ENCODE measurements at regions not wholly inside any gene's neighbourhood (a gene's known extent, or its start where the extent isn't known, plus 50 kb on each side); places are given as distances from the start of the nearest gene placed in this dataset.

DNA sequence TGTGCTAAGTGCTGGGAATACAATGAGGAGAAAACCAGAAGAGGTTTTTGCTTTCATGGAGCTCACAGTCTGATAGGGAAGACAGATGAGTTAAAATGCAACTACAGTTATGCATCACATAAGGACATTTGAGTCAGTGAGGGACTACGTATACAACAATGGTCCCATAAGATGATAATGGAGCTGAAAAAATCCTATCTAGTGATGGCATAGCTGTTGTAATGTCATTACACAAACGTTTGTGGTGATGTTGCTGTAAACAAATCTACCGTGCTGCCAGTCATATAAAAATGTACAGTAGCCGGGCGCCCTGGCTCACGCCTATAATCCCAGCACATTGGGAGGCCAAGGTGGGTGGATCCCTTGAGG is 110.1 kb upstream of the RAD23B start:
- no peaks in the 10 kb centered on the region for H3K9me3 ChIP-seq (ENCODE audit: insufficient read depth in 2 of 2, low read depth in 1 of 2, low read length in 1 of 2)
- H3K4me2 ChIP-seq (ENCODE audit: insufficient read depth in 1 of 2, low read depth in 2 of 2, low read length in 2 of 2): no peak overlapping the region
- ChIA-PET POLR2A (ENCODE audit: partially characterized antibody) (interaction anchor here (0.6 kb wide), 1 partner anchor 120 kb away, joined by 3 read pairs; no protein-coding TSS in a partner anchor), CTCF (ENCODE audit: partially characterized antibody) (interaction anchor here (0.5 to 8.4 kb wide), 10 partner anchors 9 to 1334 kb away, joined by 3 to 91 read pairs (median 3); no protein-coding TSS in a partner anchor)
- no peak for DNase-seq (ENCODE audit: low read depth in 1 of 2, low spot score in 2 of 2)
- TF ChIP-seq MAX (IDR thresholded peaks at IDR 0.05) (no peak), CBX8 (IDR thresholded peaks at IDR 0.05; ENCODE audit: borderline replicate concordance, low read depth, low read length) (no peak), MAFK (IDR thresholded peaks at IDR 0.05; ENCODE audit: low read depth, low read length) (no peak)
- no peak overlapping the region for H2BK20ac ChIP-seq (ENCODE audit: low read length)
- H2BK12ac ChIP-seq (ENCODE audit: low read depth, low read length): no peak overlapping the region
- H3K27ac ChIP-seq (ENCODE audit: low read depth, low read length): no peak overlapping the region
- no peaks in the 10 kb centered on the region for H3K23me2 ChIP-seq (ENCODE audit: low read depth, low read length)
- H3K27me3 ChIP-seq (replicated peaks in 1 of 4; ENCODE audit: control insufficient read depth in 3 of 4, extremely low read depth in 1 of 4, insufficient read depth in 3 of 4, low read length in 3 of 4): no peaks in the 10 kb centered on the region
- peaks cover 0 to 6% (median under 1%) of the 10 kb centered on the region in 4 experiments; a peak in 1 of 7 replicates for H3K4me1 ChIP-seq (replicated peaks in 1 of 4; ENCODE audit: control insufficient read depth in 3 of 4, insufficient read depth in 4 of 4, low read length in 3 of 4)
- WGBS, 2 experiments (ENCODE audit: extremely low coverage in 1 of 2, insufficient coverage in 1 of 2, insufficient read length in 1 of 2, insufficient replicate concordance in 2 of 2, low coverage in 1 of 2, low lambda C conversion rate in 2 of 2, missing lambda C conversion rate in 1 of 2): 88% methylated on average over 6 of the region's 6 CpGs; no CpG with 5 or more reads in 1 of the 2 experiments
- no peak overlapping the region for H2BK5ac ChIP-seq (ENCODE audit: low read depth, low read length)
- no peaks in the 10 kb centered on the region for H3K36me3 ChIP-seq (ENCODE audit: control insufficient read depth in 2 of 4, insufficient read depth in 4 of 4, low read length in 3 of 4)
- H3K9ac ChIP-seq (replicated peaks in 1 of 4; ENCODE audit: extremely low read depth in 1 of 4, low read depth in 3 of 4, low read length in 3 of 4): no peak overlapping the region
- no peak overlapping the region for H2BK15ac ChIP-seq (ENCODE audit: low read length)
- H3K56ac ChIP-seq (replicated peaks; ENCODE audit: insufficient read length, low read depth, low read length): no peak overlapping the region
- no peak for FAIRE-seq
- no peak overlapping the region for H3K23ac ChIP-seq (ENCODE audit: insufficient read length)
- H3K18ac ChIP-seq (ENCODE audit: extremely low read depth, low read length): no peak overlapping the region
- H4K20me1 ChIP-seq (replicated peaks in 1 of 2; ENCODE audit: control insufficient read depth in 1 of 2, insufficient read depth in 2 of 2, low read length in 2 of 2): no peaks in the 10 kb centered on the region
- H2BK120ac ChIP-seq (replicated peaks; ENCODE audit: low read depth, low read length): no peak overlapping the region
- H3K4me3 ChIP-seq (ENCODE audit: extremely low read depth in 1 of 4, insufficient read depth in 2 of 4, low read depth in 3 of 4, low read length in 4 of 4): no peak overlapping the region
- H4K5ac ChIP-seq (ENCODE audit: insufficient read length, low read depth, low read length): no peak overlapping the region
- no peak overlapping the region for H2AK5ac ChIP-seq (ENCODE audit: low read depth, low read length)
- no peaks in the 10 kb centered on the region for H3K79me1 ChIP-seq (ENCODE audit: low read depth, low read length)
- no peaks in the 10 kb centered on the region for H3K79me2 ChIP-seq (ENCODE audit: control insufficient read depth in 1 of 2, insufficient read depth in 2 of 2, low read length in 2 of 2)
- H4K91ac ChIP-seq (replicated peaks; ENCODE audit: insufficient read length, low read length): no peak overlapping the region
- H3K14ac ChIP-seq (ENCODE audit: insufficient read length): no peak overlapping the region
- H3K4ac ChIP-seq (replicated peaks; ENCODE audit: insufficient read length, low read depth, low read length): no peak overlapping the region
- H2AFZ ChIP-seq (ENCODE audit: low read length): no peak overlapping the region
- H4K8ac ChIP-seq (ENCODE audit: extremely low read depth, insufficient read depth, low read length): no peak overlapping the region
